ENCODE measurements at regions not wholly inside any gene's neighbourhood (a gene's known extent, or its start where the extent isn't known, plus 50 kb on each side); places are given as distances from the start of the nearest gene placed in this dataset.
A peak's percentile ranks its signal among the peaks of the same experiment; 100 is the strongest.
"Not testable (repeated sequence)": the region's sequence is repeated elsewhere in the genome, so short reads cannot be mapped to it uniquely, and the experiment has no call there.

GRCh38 chr2:107108556-107108955 lies 222.6 kb upstream of the ST6GAL2 start:
- peak; percentile 54 for DNase-seq (ENCODE audit: low read depth)

GRCh38 chr2:107111623-107112022 lies 225.7 kb upstream of the ST6GAL2 start:
- no peak for DNase-seq (ENCODE audit: low read depth)

GRCh38 chr2:107112561-107112960 lies 226.6 kb upstream of the ST6GAL2 start:
- no peak for DNase-seq (ENCODE audit: low read depth)

DNA sequence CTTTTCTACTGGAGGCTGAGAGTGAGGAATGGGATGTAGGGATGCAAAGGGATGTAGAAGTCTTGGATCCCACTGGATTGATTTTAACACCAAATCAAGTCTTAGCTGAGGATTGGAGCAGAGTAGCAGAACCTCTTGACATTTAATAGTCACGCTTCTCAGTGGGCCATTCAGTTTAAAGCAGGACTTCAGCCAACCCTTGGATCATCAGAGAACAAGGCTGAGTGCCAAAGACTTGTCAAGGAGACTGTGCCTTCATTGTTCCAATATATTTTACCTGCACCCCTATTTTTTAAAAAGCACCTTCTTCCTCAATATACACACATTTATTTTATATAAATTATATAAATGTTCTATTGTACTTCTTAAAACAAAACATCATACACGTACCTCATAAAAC lies 242.4 kb upstream of the ST6GAL2 start:
- DNase-seq (ENCODE audit: low read depth), result no peak

- DNase-seq (ENCODE audit: low read depth), result no peak
Measured at GRCh38 chr2:107132070-107132469, 246.1 kb upstream of the ST6GAL2 start.

- no peak for DNase-seq (ENCODE audit: low read depth)
Measured at GRCh38 chr2:107132746-107133145, 246.8 kb upstream of the ST6GAL2 start.

DNA sequence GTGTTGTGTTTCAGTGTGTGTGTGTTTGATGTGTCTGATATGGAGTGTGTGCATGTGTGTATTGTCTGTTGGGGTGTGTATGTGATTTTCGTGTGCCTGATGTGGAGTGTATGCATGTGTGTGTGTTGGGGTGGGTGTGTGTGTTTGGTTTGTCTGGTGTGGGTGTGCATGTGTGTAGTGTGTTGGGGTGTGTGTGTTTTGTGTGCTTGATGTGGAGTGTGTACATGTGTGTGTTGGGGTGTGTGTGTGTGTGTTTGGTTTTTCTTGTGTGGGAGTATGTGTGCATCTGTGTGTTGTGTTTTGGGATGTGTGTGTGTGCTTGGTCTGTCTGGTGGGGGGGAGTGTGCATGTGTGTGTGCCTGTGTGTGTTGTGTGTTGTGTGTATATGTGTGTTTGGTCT lies 247.4 kb upstream of the ST6GAL2 start:
- no peak for DNase-seq (ENCODE audit: low read depth)

DNA sequence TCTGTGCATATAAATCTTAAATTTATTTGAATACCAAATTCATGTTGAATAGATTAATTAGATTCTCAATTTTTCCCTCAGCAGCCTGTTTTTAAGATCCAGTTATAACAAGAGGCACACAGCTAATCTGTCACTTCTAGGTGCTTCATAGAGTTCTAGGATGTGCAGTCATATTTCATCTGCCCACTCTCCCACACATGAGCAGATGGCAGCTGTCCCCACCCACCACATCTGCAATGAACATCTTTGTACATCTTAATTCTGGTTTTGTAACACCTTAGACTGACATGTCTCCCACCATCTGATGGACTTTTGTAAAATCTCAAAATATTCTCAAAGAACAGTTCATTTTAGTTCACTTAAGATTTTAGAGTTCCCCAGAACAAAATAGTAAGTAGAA lies 250.8 kb upstream of the ST6GAL2 start:
- DNase-seq (ENCODE audit: low read depth), result no peak

DNA sequence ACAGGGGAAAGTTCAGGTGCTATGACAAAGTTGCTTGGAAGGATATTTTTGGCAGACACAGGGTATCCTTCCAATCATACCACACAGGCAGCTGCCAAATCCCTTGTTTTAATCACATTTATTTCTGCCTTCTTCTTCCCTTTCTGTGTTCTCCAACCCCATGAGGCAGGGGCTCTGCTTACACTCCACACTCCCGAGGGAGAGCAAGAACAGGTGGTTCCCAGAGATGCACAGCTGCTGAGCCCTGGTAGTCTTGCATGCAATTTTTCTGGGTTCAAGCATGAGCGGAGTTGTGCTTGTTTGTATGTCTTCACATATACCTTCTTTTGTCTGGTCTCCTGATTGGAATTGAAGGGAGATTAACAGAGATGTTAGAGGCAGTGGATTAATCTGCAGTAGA lies 251.7 kb upstream of the ST6GAL2 start:
- DNase-seq (ENCODE audit: low read depth), result no peak

GRCh38 chr2:107146181-107146580 lies 260.2 kb upstream of the ST6GAL2 start:
- no peak for DNase-seq (ENCODE audit: low read depth)

GRCh38 chr2:107146645-107147044 lies 260.7 kb upstream of the ST6GAL2 start:
- DNase-seq (ENCODE audit: low read depth), result not testable (repeated sequence)

DNA sequence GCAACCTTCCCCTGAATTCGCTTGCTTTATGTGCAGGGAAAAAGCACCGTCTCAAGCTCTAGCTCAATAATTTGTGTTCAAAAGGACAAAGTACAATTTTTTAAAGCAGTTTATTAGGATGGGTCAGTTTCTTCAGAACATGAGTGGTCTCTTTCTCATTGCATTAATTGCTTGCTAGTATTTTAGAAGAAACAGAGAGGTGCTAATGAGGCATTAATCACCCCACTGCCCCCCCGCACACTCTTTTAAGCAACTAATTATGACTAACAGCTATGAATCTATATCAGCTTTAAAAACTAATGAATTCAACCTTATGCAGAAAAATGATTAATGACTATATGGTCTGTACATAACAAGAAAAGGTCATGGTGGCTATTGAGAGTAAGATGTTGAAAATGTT lies 262.1 kb upstream of the ST6GAL2 start:
- DNase-seq (ENCODE audit: low read depth), result no peak

- no peak for DNase-seq (ENCODE audit: low read depth)
Measured at GRCh38 chr2:107148496-107148895, 262.5 kb upstream of the ST6GAL2 start.

DNA sequence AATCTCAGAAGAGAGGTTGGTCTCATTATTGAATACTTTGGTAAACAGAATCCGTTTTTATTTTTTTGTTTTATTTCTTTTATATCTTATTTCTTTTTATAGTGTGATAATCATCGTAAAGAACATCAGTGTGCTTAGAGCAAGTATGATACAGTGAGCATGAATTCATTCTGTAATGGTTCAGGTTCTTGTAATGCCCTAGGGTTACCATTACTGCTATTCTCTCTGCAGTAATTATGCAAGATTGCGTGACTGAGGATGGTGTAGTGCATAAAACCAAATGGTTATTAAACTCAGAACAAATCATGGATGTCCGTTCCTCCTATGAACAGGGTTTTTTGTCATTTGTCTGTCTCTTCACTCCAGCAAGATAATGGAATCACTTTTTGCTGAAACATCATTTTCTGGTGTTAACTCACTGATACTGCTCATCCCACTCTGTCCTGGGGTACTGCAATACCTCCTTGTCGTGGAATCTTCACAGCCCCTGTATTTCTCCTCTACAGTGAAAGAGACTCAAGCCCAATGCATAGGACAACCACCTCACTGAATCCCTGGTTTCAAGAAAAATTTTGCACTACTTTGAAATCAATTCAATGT lies 274.8 kb upstream of the ST6GAL2 start:
- DNase-seq (ENCODE audit: low read depth), result no peak

DNA sequence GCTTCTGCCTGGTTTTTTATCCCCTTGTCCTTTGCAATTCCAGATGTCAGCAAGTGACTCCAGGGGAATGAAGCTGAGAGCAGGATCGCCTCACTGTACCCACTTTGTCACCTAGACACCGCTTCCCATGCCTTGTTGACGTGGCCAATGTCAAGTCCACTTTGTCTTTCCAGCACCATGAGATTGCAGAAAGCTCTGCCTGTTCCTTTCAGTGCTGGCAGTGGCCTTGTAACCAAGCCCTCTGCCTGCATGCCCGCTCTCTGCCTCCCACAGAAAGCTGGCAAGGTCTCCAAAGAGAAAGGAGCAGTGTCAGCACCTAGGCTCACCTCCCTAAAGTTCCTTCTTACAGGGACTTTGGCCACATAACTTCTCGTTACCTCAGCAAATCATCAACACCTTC lies 282.2 kb upstream of the ST6GAL2 start:
- no peak for DNase-seq (ENCODE audit: low read depth)

- DNase-seq (ENCODE audit: low read depth), result no peak
Measured at GRCh38 chr2:107174171-107174570, 288.2 kb upstream of the ST6GAL2 start.

DNA sequence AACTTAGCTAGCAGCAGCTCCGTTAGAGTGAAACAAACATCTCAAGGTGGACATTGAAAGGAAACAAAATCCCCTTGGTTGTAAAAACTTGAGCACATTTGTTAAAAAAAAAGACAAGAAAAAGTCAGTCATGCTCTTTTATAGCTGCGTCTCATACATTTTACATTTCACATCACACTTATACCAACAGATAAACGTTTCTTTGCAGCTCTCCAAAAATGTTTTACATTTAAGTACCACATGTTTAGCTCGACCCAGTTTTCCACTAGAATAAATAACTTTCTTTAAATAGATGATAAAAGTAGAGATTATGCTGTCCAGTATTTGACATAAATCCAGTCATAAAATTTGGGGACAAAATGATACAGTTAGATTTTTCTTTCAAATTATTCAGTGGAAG lies 297.0 kb upstream of the ST6GAL2 start:
- no peak for DNase-seq (ENCODE audit: low read depth)

- DNase-seq (ENCODE audit: low read depth), result no peak
Measured at GRCh38 chr2:107187870-107188269, 301.9 kb upstream of the ST6GAL2 start.

DNA sequence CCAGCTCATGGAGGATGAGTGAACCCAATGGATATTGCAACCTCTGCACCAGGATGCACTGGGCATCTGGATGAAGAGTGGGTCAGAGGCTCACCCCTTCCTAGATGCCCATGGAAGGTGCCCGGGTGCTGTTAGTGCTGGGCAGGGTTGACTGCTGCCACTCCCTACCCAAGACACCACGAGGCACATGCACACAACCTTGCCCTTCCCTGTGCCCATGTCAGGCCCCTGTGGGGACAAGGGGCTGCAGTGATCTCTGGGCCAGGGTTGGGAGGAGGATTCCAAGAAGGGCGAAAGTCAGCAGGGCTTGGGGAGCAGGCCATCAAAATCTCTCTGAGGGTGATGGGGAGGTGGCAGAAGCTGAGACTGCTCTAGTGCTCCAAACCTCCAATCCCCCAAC lies 309.7 kb upstream of the ST6GAL2 start:
- no peak for DNase-seq (ENCODE audit: low read depth)

GRCh38 chr2:107197594-107198294 lies 311.8 kb upstream of the ST6GAL2 start:
- DNase-seq (ENCODE audit: low read depth), result no peak

GRCh38 chr2:107202962-107203591 lies 317.1 kb upstream of the ST6GAL2 start:
- DNase-seq (ENCODE audit: low read depth), result no peak

DNA sequence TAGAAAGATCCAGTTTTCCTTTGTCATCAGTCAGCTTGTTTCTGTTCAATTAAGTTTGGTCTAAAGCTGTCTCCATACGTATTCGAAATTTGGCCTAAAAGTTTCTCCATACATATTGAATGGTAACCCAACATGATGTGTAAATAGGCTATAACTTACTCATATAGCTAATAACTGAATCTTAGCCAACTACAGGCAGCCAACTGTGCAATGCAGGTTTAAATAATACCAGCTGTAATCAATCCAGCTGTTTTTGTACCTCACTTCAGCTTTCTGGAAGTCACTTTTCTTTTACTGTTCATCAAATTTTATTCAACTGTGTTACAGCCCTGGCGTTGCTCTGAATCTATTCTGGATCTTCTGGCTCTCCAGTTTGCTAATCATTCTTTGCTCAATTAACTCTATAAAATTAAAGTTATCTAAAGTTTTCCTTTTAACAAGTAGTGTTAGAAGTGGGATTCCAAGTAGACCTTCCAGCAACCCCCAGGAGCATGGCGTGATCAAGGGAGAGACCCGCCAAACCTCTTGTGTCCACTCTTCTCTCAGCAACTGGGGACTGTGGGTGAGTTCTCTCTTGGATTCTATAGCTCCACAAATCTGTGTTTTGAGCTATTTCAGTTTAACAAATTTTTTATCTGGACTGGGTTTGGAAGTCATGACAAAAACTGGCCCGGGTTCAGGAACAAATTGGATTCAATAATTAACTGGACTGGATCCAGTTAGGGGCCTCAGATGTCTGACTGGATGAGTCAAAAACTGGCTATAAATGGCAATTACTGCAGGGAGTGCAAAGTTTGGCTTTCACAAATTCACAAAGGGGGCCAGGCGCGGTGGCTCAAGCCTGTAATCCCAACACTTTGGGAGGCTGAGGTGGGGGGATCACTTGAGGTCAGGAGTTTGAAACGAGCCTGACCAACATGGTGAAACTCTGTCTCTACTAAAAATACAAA lies 329.7 kb upstream of the ST6GAL2 start:
- DNase-seq (ENCODE audit: low read depth), result no peak

- DNase-seq (ENCODE audit: low read depth), result no peak
Measured at GRCh38 chr2:107218208-107218607, 332.2 kb upstream of the ST6GAL2 start.

All from EH (cell line).